K562 (cell line): ENCODE measurements at regions not wholly inside any gene's neighbourhood (a gene's known extent, or its start where the extent isn't known, plus 50 kb on each side); places are given as distances from the start of the nearest gene placed in this dataset.

Source experiments
- ATAC-seq: fragments of 200-7000 bp; cut with Tn5 transposase; 3 replicates; pipeline ENCODE4 v1.9.1; 2020; ENCODE audit warnings: moderate library complexity
- BruUV-seq: library from RNA; stranded (reverse); fragments of 400-500 nt; replicated peaks from 2 replicates; lab custom pipeline; 2021; lab: Mats Ljungman, UMichigan
- CTCF ChIA-PET: fragments of 300-600 bp; formaldehyde crosslinking; extraction: SDS; loops from one replicate; lab custom pipeline; 2021; ENCODE audit warnings: low intra/inter-chr PET ratio; lab: Yijun Ruan, JAX
- POLR2A ChIA-PET: fragments of 300-600, 350-650 bp; sonication (Branson Sonifier 250); formaldehyde crosslinking; extraction: SDS; loops from one replicate; lab custom pipeline; 2021; ENCODE audit warnings: antibody characterized with exemption, inconsistent platforms; lab: Yijun Ruan, JAX
- DNase-seq, 4 experiments: peaks; one replicate each; pipeline versions ENCODE4 v3.0.0 to v3.0.0-alpha.2; 2011 to 2018; ENCODE audit warnings: low spot score in 3 of 4, mixed read lengths in 3 of 4; ENCODE audit errors: extremely low read depth in 1 of 4
- FAIRE-seq: peaks from 2 replicates; lab custom pipeline; 2011; peaks lifted over from hg19 to GRCh38; lab: Jason Lieb, UNC
- H2AFZ ChIP-seq: 2 replicates; pipeline ENCODE4 v1.6.0; 2011; ENCODE audit warnings: low read depth, low read length, control low read depth, inconsistent platforms
- H3K27ac ChIP-seq: fragments of 200-600 bp; 3 replicates; pipeline ENCODE4 v1.8.0; 2011; ENCODE audit warnings: low read depth, mild to moderate bottlenecking, control low read depth, inconsistent platforms, low read length, moderate library complexity, mixed read lengths; ENCODE audit errors: extremely low read depth
- H3K27me3 ChIP-seq, 2 experiments: fragments of 300-600 bp in 1 of 2; 2 replicates in 1 of 2; 3 replicates in 1 of 2; pipeline versions ENCODE4 v1.6.0 to v1.8.0; 2011; ENCODE audit warnings: inconsistent platforms in 2 of 2, low read length in 2 of 2, mild to moderate bottlenecking in 1 of 2, mixed read lengths in 1 of 2, moderate library complexity in 1 of 2; ENCODE audit not compliant: control insufficient read depth in 2 of 2, insufficient read depth in 2 of 2
- H3K36me3 ChIP-seq: fragments of 300-600 bp; 3 replicates; pipeline ENCODE4 v1.8.0; 2011; ENCODE audit warnings: mild to moderate bottlenecking, low read length, inconsistent platforms; ENCODE audit not compliant: control insufficient read depth, insufficient read depth
- H3K4me1 ChIP-seq, 2 experiments: fragments of 200-600 bp in 1 of 2; replicated peaks in 1 of 2; 2 replicates in 1 of 2; 3 replicates in 1 of 2; pipeline versions ENCODE4 v1.5.1 to v1.8.0; 2011; ENCODE audit warnings: inconsistent platforms in 2 of 2, low read length in 2 of 2, mild to moderate bottlenecking in 1 of 2, mixed read lengths in 1 of 2, moderate library complexity in 1 of 2; ENCODE audit not compliant: control insufficient read depth in 2 of 2, insufficient read depth in 2 of 2
- H3K4me2 ChIP-seq: 2 replicates; pipeline ENCODE4 v1.6.1; 2011; ENCODE audit warnings: low read length, control low read depth, inconsistent platforms, mixed read lengths; ENCODE audit not compliant: insufficient read depth
- H3K4me3 ChIP-seq: fragments of 200-600 bp; sonication (generic), shearing (Covaris generic); 2 replicates; pipeline ENCODE4 v1.5.1; 2016; ENCODE audit warnings: control low read depth, inconsistent platforms
- H3K79me2 ChIP-seq: fragments of 200-600 bp; 3 replicates; pipeline ENCODE4 v1.8.0; 2011; ENCODE audit warnings: low read length, inconsistent platforms; ENCODE audit not compliant: control insufficient read depth, insufficient read depth
- H3K9ac ChIP-seq, 2 experiments: 2 replicates each; pipeline versions ENCODE4 v1.6.0 to v1.6.1; 2011; ENCODE audit warnings: low read depth in 2 of 2, low read length in 2 of 2, control low read depth in 1 of 2, inconsistent platforms in 1 of 2, mild to moderate bottlenecking in 1 of 2, mixed read lengths in 1 of 2; ENCODE audit not compliant: insufficient read depth in 1 of 2
- H3K9me1 ChIP-seq: one replicate; pipeline ENCODE4 v1.6.0; 2011; ENCODE audit warnings: inconsistent platforms, mild to moderate bottlenecking, low read length, moderate library complexity; ENCODE audit not compliant: control insufficient read depth, insufficient read depth
- H3K9me3 ChIP-seq: replicated peaks from 2 replicates; pipeline ENCODE4 v1.5.1; 2011; ENCODE audit warnings: low read depth, low read length, inconsistent platforms; ENCODE audit not compliant: control insufficient read depth, insufficient read depth
- H4K20me1 ChIP-seq: replicated peaks from 2 replicates; pipeline ENCODE4 v1.6.1; 2011; ENCODE audit warnings: low read length, inconsistent platforms, mixed read lengths; ENCODE audit not compliant: control insufficient read depth, insufficient read depth
- JUN ChIP-seq, 2 experiments: sonication (generic) in 1 of 2; formaldehyde crosslinking in 1 of 2; IDR thresholded peaks; 2 replicates each; pipeline versions ENCODE4 v1.6.1 to v1.8.0; 2012 to 2022; ENCODE audit warnings: borderline replicate concordance in 2 of 2, mild to moderate bottlenecking in 2 of 2, improper control_type of control experiment in 1 of 2, low read depth in 1 of 2, low read length in 1 of 2, missing genetic modification reagents in 1 of 2
- PPARD ChIP-seq: fragments of 250-450 bp; sonication (Bioruptor Pico); IDR thresholded peaks from 2 replicates; pipeline ENCODE4 v1.8.0; 2022; ENCODE audit warnings: inconsistent platforms, mild to moderate bottlenecking, moderate library complexity
- TEAD4 ChIP-seq, 2 experiments: sonication (generic) in 1 of 2; formaldehyde crosslinking in 1 of 2; IDR thresholded peaks; 2 replicates each; pipeline versions ENCODE4 v1.6.1 to v1.8.0; 2012 to 2022; ENCODE audit warnings: borderline replicate concordance in 1 of 2, inconsistent platforms in 1 of 2, low read length in 1 of 2, mild to moderate bottlenecking in 1 of 2, missing genetic modification reagents in 1 of 2
- ZNF717 ChIP-seq: fragments of 250-450 bp; sonication (Bioruptor Pico); IDR thresholded peaks from 2 replicates; pipeline ENCODE4 v1.5.0; 2021
- WGBS: fragments of 100-300 bp; shearing (Covaris generic); methylation state at CpG from one replicate; pipeline ENCODE4 v1.1.6; 2016; ENCODE audit warnings: low coverage, mixed read lengths; ENCODE audit not compliant: insufficient coverage; ENCODE audit errors: missing lambda C conversion rate; 5-methylcytosine and 5-hydroxymethylcytosine counted together
- in situ Hi-C: fragments of 300-500 bp; cut with MboI; formaldehyde crosslinking; loops from 4 replicates; pipeline ENCODE4 v1.15.0; 2018; ENCODE audit warnings: inconsistent platforms, mixed read lengths
- intact Hi-C: fragments of 100-400 bp; cut with micrococcal nuclease; formaldehyde crosslinking; loops from 2 replicates; pipeline ENCODE4 v1.14.2; 2022

GRCh38 chr13:63438951-63439350 is 2023.3 kb upstream of the PCDH20 start:
- ATAC-seq (no peak), FAIRE-seq (no peak)
- no peaks in the 10 kb centered on the region for H4K20me1 ChIP-seq
- H3K9me3 ChIP-seq, result no peaks in the 10 kb centered on the region
- no peaks in the 10 kb centered on the region for H3K4me1 ChIP-seq
- no peaks in the 10 kb centered on the region for H3K79me2 ChIP-seq
- no peak overlapping the region for H3K4me3 ChIP-seq
- H3K27me3 ChIP-seq, result no peaks in the 10 kb centered on the region
- H3K9me1 ChIP-seq, result no peaks in the 10 kb centered on the region
- intact Hi-C loops, result no loop called here
- no TSS peak for BruUV-seq
- H3K9ac ChIP-seq, result no peak overlapping the region
- POLR2A ChIA-PET, result no interaction called here
- 4% methylated on average over 4 of the region's 4 CpGs for WGBS
- H3K36me3 ChIP-seq, result no peaks in the 10 kb centered on the region
- in situ Hi-C loops, result no loop called here
- no peak overlapping the region for H2AFZ ChIP-seq
- TF ChIP-seq JUN (IDR thresholded peaks at IDR 0.05; ENCODE audit: borderline replicate concordance, low read depth, low read length) (no peak), JUN (CRISPR knock-in tag; IDR thresholded peaks at IDR 0.05; ENCODE audit: borderline replicate concordance) (no peak), ZNF717 (no peak), TEAD4 (IDR thresholded peaks at IDR 0.05; ENCODE audit: low read length) (no peak), TEAD4 (CRISPR knock-in tag; IDR thresholded peaks at IDR 0.05; ENCODE audit: borderline replicate concordance) (no peak)
- TF ChIP-seq, all 486 proteins: peak for 0
- Histone ChIP-seq H3K4me2 (no peak overlapping the region), H3K27ac (no peak overlapping the region)
- no peak for DNase-seq
- CTCF ChIA-PET, result no interaction called here

GRCh38 chr13:63436325-63436668 is 2020.6 kb upstream of the PCDH20 start:
- no peak for DNase-seq
- no peak overlapping the region for H2AFZ ChIP-seq
- no peak overlapping the region for H3K4me3 ChIP-seq
- 0% methylated on average over 2 of the region's 2 CpGs for WGBS
- H3K9me3 ChIP-seq, result no peaks in the 10 kb centered on the region
- ATAC-seq, result no peak
- POLR2A ChIA-PET, result no interaction called here
- no peaks in the 10 kb centered on the region for H3K27me3 ChIP-seq
- no peaks in the 10 kb centered on the region for H3K36me3 ChIP-seq
- H3K27ac ChIP-seq, result no peak overlapping the region
- no peak overlapping the region for H3K4me2 ChIP-seq
- BruUV-seq, result no TSS peak
- H3K79me2 ChIP-seq, result no peaks in the 10 kb centered on the region
- CTCF ChIA-PET, result no interaction called here
- FAIRE-seq, result no peak
- no peak overlapping the region for H3K9ac ChIP-seq
- no peaks in the 10 kb centered on the region for H3K9me1 ChIP-seq
- in situ Hi-C loops, result no loop called here
- no peaks in the 10 kb centered on the region for H4K20me1 ChIP-seq
- no peak for TF ChIP-seq PPARD (CRISPR knock-in tag)
- H3K4me1 ChIP-seq, result no peaks in the 10 kb centered on the region
- intact Hi-C loops, result no loop called here
